ENCODE measurements at regions not wholly inside any gene's neighbourhood (a gene's known extent, or its start where the extent isn't known, plus 50 kb on each side); places are given as distances from the start of the nearest gene placed in this dataset.

GRCh38 chr5:119820016-119820415 lies 190.7 kb downstream of the FAM170A start:
- H3K36me3 Mint-ChIP-seq: no peaks in the 10 kb centered on the region

GRCh38 chr5:119820608-119821007 lies 191.2 kb downstream of the FAM170A start:
- no peaks in the 10 kb centered on the region for H3K4me1 Mint-ChIP-seq

More at GRCh38 chr5:119820016-119820415, 190.7 kb downstream of the FAM170A start:
- no peak for ATAC-seq
- no peak for DNase-seq (ENCODE audit: low spot score in 2 of 2)
- no peak overlapping the region for H3K27ac Mint-ChIP-seq
- peaks cover 2% of the 10 kb centered on the region for H3K9me3 Mint-ChIP-seq
- no peak overlapping the region for H3K4me3 Mint-ChIP-seq
- H3K4me1 Mint-ChIP-seq: no peaks in the 10 kb centered on the region

GRCh38 chr5:119828541-119828940 lies 199.2 kb downstream of the FAM170A start:
- no peak for DNase-seq (ENCODE audit: low spot score in 2 of 2)
- no peak for ATAC-seq
- Mint-ChIP-seq H3K27ac (no peak overlapping the region), H3K9me3 (peaks cover 8% of the 10 kb centered on the region), H3K36me3 (no peaks in the 10 kb centered on the region), H3K4me3 (no peak overlapping the region), H3K4me1 (no peaks in the 10 kb centered on the region)

More at GRCh38 chr5:119820608-119821007, 191.2 kb downstream of the FAM170A start:
- ATAC-seq (no peak), DNase-seq (ENCODE audit: low spot score in 2 of 2) (no peak)
- Mint-ChIP-seq H3K9me3 (peaks cover 2% of the 10 kb centered on the region), H3K36me3 (no peaks in the 10 kb centered on the region), H3K27ac (no peak overlapping the region), H3K4me3 (no peak overlapping the region)

GRCh38 chr5:119829341-119829740 lies 200.0 kb downstream of the FAM170A start:
- H3K36me3 Mint-ChIP-seq: no peaks in the 10 kb centered on the region
- H3K9me3 Mint-ChIP-seq: peaks cover 8% of the 10 kb centered on the region
- H3K4me3 Mint-ChIP-seq: no peak overlapping the region
- DNase-seq (ENCODE audit: low spot score in 2 of 2) (no peak), ATAC-seq (no peak)
- H3K4me1 Mint-ChIP-seq: no peaks in the 10 kb centered on the region
- no peak overlapping the region for H3K27ac Mint-ChIP-seq

GRCh38 chr5:119833176-119833575 lies 203.8 kb downstream of the FAM170A start:
- peaks cover 13% of the 10 kb centered on the region for H3K9me3 Mint-ChIP-seq
- H3K27ac Mint-ChIP-seq: no peak overlapping the region
- H3K36me3 Mint-ChIP-seq: no peaks in the 10 kb centered on the region
- no peak overlapping the region for H3K4me3 Mint-ChIP-seq
- no peaks in the 10 kb centered on the region for H3K4me1 Mint-ChIP-seq
- ATAC-seq (no peak), DNase-seq (ENCODE audit: low spot score in 2 of 2) (no peak)

- ATAC-seq (no peak), DNase-seq (ENCODE audit: low spot score in 2 of 2) (no peak)
- H3K27ac Mint-ChIP-seq: no peak overlapping the region
- no peak overlapping the region for H3K4me3 Mint-ChIP-seq
- no peaks in the 10 kb centered on the region for H3K4me1 Mint-ChIP-seq
- no peaks in the 10 kb centered on the region for H3K36me3 Mint-ChIP-seq
- peaks cover 26% of the 10 kb centered on the region for H3K9me3 Mint-ChIP-seq
Measured at GRCh38 chr5:119840175-119840574, 210.8 kb downstream of the FAM170A start.

GRCh38 chr5:119852140-119852539 lies 222.8 kb downstream of the FAM170A start:
- Mint-ChIP-seq H3K9me3 (peaks cover 5% of the 10 kb centered on the region), H3K27ac (no peak overlapping the region), H3K4me3 (no peak overlapping the region), H3K36me3 (no peaks in the 10 kb centered on the region), H3K4me1 (no peaks in the 10 kb centered on the region)
- no peak for DNase-seq (ENCODE audit: low spot score in 2 of 2)
- ATAC-seq: no peak

- H3K9me3 Mint-ChIP-seq: peaks cover 24% of the 10 kb centered on the region
- H3K4me3 Mint-ChIP-seq: no peak overlapping the region
- no peaks in the 10 kb centered on the region for H3K36me3 Mint-ChIP-seq
Measured at GRCh38 chr5:119860463-119860862, 231.1 kb downstream of the FAM170A start.

GRCh38 chr5:119862619-119863018 lies 233.3 kb downstream of the FAM170A start:
- no peak for DNase-seq (ENCODE audit: low spot score in 2 of 2)
- no peaks in the 10 kb centered on the region for H3K4me1 Mint-ChIP-seq
- no peak for ATAC-seq
- H3K9me3 Mint-ChIP-seq: peaks cover 22% of the 10 kb centered on the region
- no peak overlapping the region for H3K4me3 Mint-ChIP-seq
- no peak overlapping the region for H3K27ac Mint-ChIP-seq
- H3K36me3 Mint-ChIP-seq: no peaks in the 10 kb centered on the region

More at GRCh38 chr5:119860463-119860862, 231.1 kb downstream of the FAM170A start:
- ATAC-seq (no peak), DNase-seq (ENCODE audit: low spot score in 2 of 2) (no peak)
- Mint-ChIP-seq H3K27ac (no peak overlapping the region), H3K4me1 (no peaks in the 10 kb centered on the region)

GRCh38 chr5:119864286-119864685 lies 234.9 kb downstream of the FAM170A start:
- Mint-ChIP-seq H3K4me1 (no peaks in the 10 kb centered on the region), H3K27ac (no peak overlapping the region), H3K4me3 (no peak overlapping the region), H3K36me3 (no peaks in the 10 kb centered on the region), H3K9me3 (peaks cover 18% of the 10 kb centered on the region)
- DNase-seq (ENCODE audit: low spot score in 2 of 2) (no peak), ATAC-seq (no peak)

- no peak overlapping the region for H3K27ac Mint-ChIP-seq
- DNase-seq (ENCODE audit: low spot score in 2 of 2): no peak
- H3K4me1 Mint-ChIP-seq: no peaks in the 10 kb centered on the region
- no peaks in the 10 kb centered on the region for H3K36me3 Mint-ChIP-seq
- no peak for ATAC-seq
- no peak overlapping the region for H3K4me3 Mint-ChIP-seq
- peaks cover 8% of the 10 kb centered on the region for H3K9me3 Mint-ChIP-seq
Measured at GRCh38 chr5:119873611-119874010, 244.3 kb downstream of the FAM170A start.

GRCh38 chr5:119876522-119876921 lies 247.2 kb downstream of the FAM170A start:
- no peak for ATAC-seq
- H3K36me3 Mint-ChIP-seq: no peaks in the 10 kb centered on the region
- H3K9me3 Mint-ChIP-seq: peaks cover 6% of the 10 kb centered on the region
- no peak for DNase-seq (ENCODE audit: low spot score in 2 of 2)
- H3K4me1 Mint-ChIP-seq: no peaks in the 10 kb centered on the region
- no peak overlapping the region for H3K4me3 Mint-ChIP-seq
- no peak overlapping the region for H3K27ac Mint-ChIP-seq

GRCh38 chr5:119878712-119879111 lies 249.4 kb downstream of the FAM170A start:
- Mint-ChIP-seq H3K36me3 (no peaks in the 10 kb centered on the region), H3K4me3 (no peak overlapping the region), H3K27ac (no peak overlapping the region), H3K4me1 (no peaks in the 10 kb centered on the region), H3K9me3 (peaks cover 6% of the 10 kb centered on the region)
- ATAC-seq (no peak), DNase-seq (ENCODE audit: low spot score in 2 of 2) (no peak)

- H3K27ac Mint-ChIP-seq: no peak overlapping the region
- DNase-seq (ENCODE audit: low spot score in 2 of 2): no peak
- no peak for ATAC-seq
- H3K4me1 Mint-ChIP-seq: no peaks in the 10 kb centered on the region
- peaks cover 6% of the 10 kb centered on the region for H3K9me3 Mint-ChIP-seq
- no peak overlapping the region for H3K4me3 Mint-ChIP-seq
- no peaks in the 10 kb centered on the region for H3K36me3 Mint-ChIP-seq
Measured at GRCh38 chr5:119879446-119879845, 250.1 kb downstream of the FAM170A start.

- no peak overlapping the region for H3K4me3 Mint-ChIP-seq
- no peaks in the 10 kb centered on the region for H3K36me3 Mint-ChIP-seq
- no peaks in the 10 kb centered on the region for H3K4me1 Mint-ChIP-seq
- DNase-seq (ENCODE audit: low spot score in 2 of 2) (no peak), ATAC-seq (no peak)
- no peak overlapping the region for H3K27ac Mint-ChIP-seq
- H3K9me3 Mint-ChIP-seq: no peaks in the 10 kb centered on the region
Measured at GRCh38 chr5:119895066-119895465, 265.7 kb downstream of the FAM170A start.

GRCh38 chr5:119896826-119897536 lies 267.6 kb downstream of the FAM170A start:
- Mint-ChIP-seq H3K4me1 (no peaks in the 10 kb centered on the region), H3K4me3 (no peak overlapping the region), H3K27ac (no peak overlapping the region), H3K9me3 (peaks cover 3% of the 10 kb centered on the region), H3K36me3 (no peaks in the 10 kb centered on the region)
- ATAC-seq (no peak), DNase-seq (ENCODE audit: low spot score in 2 of 2) (no peak)
